ENCODE measurements at regions not wholly inside any gene's neighbourhood (a gene's known extent, or its start where the extent isn't known, plus 50 kb on each side); places are given as distances from the start of the nearest gene placed in this dataset.

- Histone ChIP-seq H3K9me3 (ENCODE audit: low read depth) (no peaks in the 10 kb centered on the region), H2AFZ (no peak overlapping the region), H3K79me2 (peaks cover 69% of the 10 kb centered on the region), H3K4me3 (no peak overlapping the region), H3K4me2 (no peak overlapping the region), H3K36me3 (replicated peaks; ENCODE audit: insufficient read depth, low read depth) (no peaks in the 10 kb centered on the region), H3K4me1 (ENCODE audit: insufficient read depth) (peaks cover 12% of the 10 kb centered on the region), H3K27ac (no peak overlapping the region), H4K20me1 (ENCODE audit: insufficient read depth, poor library complexity, severe bottlenecking) (peaks cover 2% of the 10 kb centered on the region), H3K27me3 (no peaks in the 10 kb centered on the region), H3K9me2 (replicated peaks; ENCODE audit: insufficient read depth) (no peaks in the 10 kb centered on the region)
- 93% methylated on average over 22 of the region's 22 CpGs for WGBS (ENCODE audit: low lambda C conversion rate, missing lambda C conversion rate)
- no peak for DNase-seq (ENCODE audit: low spot score)
- no peak for TF ChIP-seq EZH2 (IDR thresholded peaks at IDR 0.05; ENCODE audit: borderline replicate concordance)
- no peak for TF ChIP-seq EZH2phosphoT487 (IDR thresholded peaks at IDR 0.05; ENCODE audit: low read depth, severe bottlenecking, unreplicated experiment)
- TF ChIP-seq, protein P1, sequence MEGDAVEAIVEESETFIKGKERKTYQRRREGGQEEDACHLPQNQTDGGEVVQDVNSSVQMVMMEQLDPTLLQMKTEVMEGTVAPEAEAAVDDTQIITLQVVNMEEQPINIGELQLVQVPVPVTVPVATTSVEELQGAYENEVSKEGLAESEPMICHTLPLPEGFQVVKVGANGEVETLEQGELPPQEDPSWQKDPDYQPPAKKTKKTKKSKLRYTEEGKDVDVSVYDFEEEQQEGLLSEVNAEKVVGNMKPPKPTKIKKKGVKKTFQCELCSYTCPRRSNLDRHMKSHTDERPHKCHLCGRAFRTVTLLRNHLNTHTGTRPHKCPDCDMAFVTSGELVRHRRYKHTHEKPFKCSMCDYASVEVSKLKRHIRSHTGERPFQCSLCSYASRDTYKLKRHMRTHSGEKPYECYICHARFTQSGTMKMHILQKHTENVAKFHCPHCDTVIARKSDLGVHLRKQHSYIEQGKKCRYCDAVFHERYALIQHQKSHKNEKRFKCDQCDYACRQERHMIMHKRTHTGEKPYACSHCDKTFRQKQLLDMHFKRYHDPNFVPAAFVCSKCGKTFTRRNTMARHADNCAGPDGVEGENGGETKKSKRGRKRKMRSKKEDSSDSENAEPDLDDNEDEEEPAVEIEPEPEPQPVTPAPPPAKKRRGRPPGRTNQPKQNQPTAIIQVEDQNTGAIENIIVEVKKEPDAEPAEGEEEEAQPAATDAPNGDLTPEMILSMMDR (IDR thresholded peaks at IDR 0.05; ENCODE audit: poor library complexity): no peak
These were observed 73.2 kb upstream of the CIBAR2 start for GRCh38 chr16:85185303-85186100.

DNA sequence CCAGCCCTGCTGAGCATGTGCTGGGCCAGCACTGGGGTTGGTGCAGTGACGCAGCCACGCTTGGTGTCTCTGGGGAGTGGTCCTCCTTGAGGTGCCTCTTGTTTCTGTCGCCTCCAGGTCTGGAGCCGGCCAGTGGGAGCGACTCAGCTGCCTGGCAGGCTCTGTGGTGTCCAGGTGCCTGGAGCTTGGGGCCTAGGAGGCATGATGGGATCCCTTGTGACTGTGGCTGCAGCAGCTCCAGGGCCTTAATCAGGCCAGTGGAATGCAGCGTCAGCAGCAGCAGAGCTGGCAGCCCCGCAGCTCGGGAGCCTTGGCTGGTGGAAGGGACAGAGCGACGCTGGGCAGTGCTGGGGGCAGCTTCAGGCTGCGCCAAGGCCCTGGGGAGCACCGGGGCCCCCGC lies 74.7 kb upstream of the CIBAR2 start:
- peaks cover 12% of the 10 kb centered on the region for H3K4me1 ChIP-seq (ENCODE audit: insufficient read depth)
- no peak overlapping the region for H3K4me2 ChIP-seq
- DNase-seq (ENCODE audit: low spot score): peak; percentile 56
- peak overlapping the region; percentile 59 for H3K27ac ChIP-seq
- no peaks in the 10 kb centered on the region for H3K9me2 ChIP-seq (replicated peaks; ENCODE audit: insufficient read depth)
- H3K4me3 ChIP-seq: no peak overlapping the region
- TF ChIP-seq, protein P1 (IDR thresholded peaks at IDR 0.05; ENCODE audit: poor library complexity): no peak
- TF ChIP-seq EZH2phosphoT487 (IDR thresholded peaks at IDR 0.05; ENCODE audit: low read depth, severe bottlenecking, unreplicated experiment) (no peak), EZH2 (IDR thresholded peaks at IDR 0.05; ENCODE audit: borderline replicate concordance) (no peak)
- H4K20me1 ChIP-seq (ENCODE audit: insufficient read depth, poor library complexity, severe bottlenecking): no peaks in the 10 kb centered on the region
- H3K36me3 ChIP-seq (replicated peaks; ENCODE audit: insufficient read depth, low read depth): no peaks in the 10 kb centered on the region
- no peaks in the 10 kb centered on the region for H3K27me3 ChIP-seq
- WGBS (ENCODE audit: low lambda C conversion rate, missing lambda C conversion rate): 69% methylated on average over 13 of the region's 13 CpGs
- H2AFZ ChIP-seq: no peak overlapping the region
- peaks cover 69% of the 10 kb centered on the region for H3K79me2 ChIP-seq
- no peaks in the 10 kb centered on the region for H3K9me3 ChIP-seq (ENCODE audit: low read depth)

- TF ChIP-seq EZH2 (IDR thresholded peaks at IDR 0.05; ENCODE audit: borderline replicate concordance): no peak
- TF ChIP-seq, protein P1 (IDR thresholded peaks at IDR 0.05; ENCODE audit: poor library complexity): no peak
- TF ChIP-seq EZH2phosphoT487 (IDR thresholded peaks at IDR 0.05; ENCODE audit: low read depth, severe bottlenecking, unreplicated experiment): no peak
- Histone ChIP-seq H3K9me2 (replicated peaks; ENCODE audit: insufficient read depth) (no peaks in the 10 kb centered on the region), H3K9me3 (ENCODE audit: low read depth) (no peaks in the 10 kb centered on the region), H3K4me2 (no peak overlapping the region), H2AFZ (no peak overlapping the region), H3K79me2 (peaks cover 71% of the 10 kb centered on the region), H3K27ac (peak overlapping the region; percentile 59), H3K4me3 (no peak overlapping the region), H4K20me1 (ENCODE audit: insufficient read depth, poor library complexity, severe bottlenecking) (no peaks in the 10 kb centered on the region), H3K27me3 (no peaks in the 10 kb centered on the region), H3K36me3 (replicated peaks; ENCODE audit: insufficient read depth, low read depth) (no peaks in the 10 kb centered on the region), H3K4me1 (ENCODE audit: insufficient read depth) (peaks cover 12% of the 10 kb centered on the region)
- WGBS (ENCODE audit: low lambda C conversion rate, missing lambda C conversion rate): 75% methylated on average over 13 of the region's 13 CpGs
- DNase-seq (ENCODE audit: low spot score): no peak
These were observed 75.2 kb upstream of the CIBAR2 start for GRCh38 chr16:85187447-85187846.

Measured in hepatocyte (in vitro differentiated cells).